HG02678 (cell line): ENCODE measurements at regions not wholly inside any gene's neighbourhood (a gene's known extent, or its start where the extent isn't known, plus 50 kb on each side); places are given as distances from the start of the nearest gene placed in this dataset.
"Not testable (repeated sequence)": the region's sequence is repeated elsewhere in the genome, so short reads cannot be mapped to it uniquely, and the experiment has no call there.

Source experiments
- ATAC-seq: cut with Tn5 transposase; IDR thresholded peaks from one replicate; pipeline ENCODE4 v1.9.1; 2021; ENCODE audit warnings: mild to moderate bottlenecking, moderate library complexity; ENCODE audit not compliant: unreplicated experiment

GRCh38 chr4:151519728-151520415 is 110.9 kb downstream of the FHIP1A start:
- no peak for ATAC-seq

GRCh38 chr4:151522866-151523519 is 114.0 kb downstream of the FHIP1A start:
- no peak for ATAC-seq

GRCh38 chr4:151524610-151525009 is 115.6 kb downstream of the FHIP1A start:
- ATAC-seq = no peak

- not testable (repeated sequence) for ATAC-seq
Observed at GRCh38 chr4:151526489-151526888, 117.5 kb downstream of the FHIP1A start.

- no peak for ATAC-seq
Observed at GRCh38 chr4:151527699-151528098, 118.7 kb downstream of the FHIP1A start.

- no peak for ATAC-seq
Observed at GRCh38 chr4:151529187-151529586, 120.2 kb downstream of the FHIP1A start.

- ATAC-seq = no peak
Observed at GRCh38 chr4:151530230-151530629, 121.3 kb downstream of the FHIP1A start.

GRCh38 chr4:151530783-151531182 is 121.8 kb downstream of the FHIP1A start:
- ATAC-seq = no peak

- no peak for ATAC-seq
Observed at GRCh38 chr4:151532001-151532708, 123.2 kb downstream of the FHIP1A start.

GRCh38 chr4:151534195-151534594 is 125.2 kb downstream of the FHIP1A start:
- no peak for ATAC-seq

GRCh38 chr4:151535366-151535765 is 126.4 kb downstream of the FHIP1A start:
- no peak for ATAC-seq

- no peak for ATAC-seq
Observed at GRCh38 chr4:151537687-151538086, 128.7 kb downstream of the FHIP1A start.

GRCh38 chr4:151538963-151539362 is 130.0 kb downstream of the FHIP1A start:
- ATAC-seq = no peak

GRCh38 chr4:151540728-151541388 is 131.9 kb downstream of the FHIP1A start:
- no peak for ATAC-seq

- no peak for ATAC-seq
Observed at GRCh38 chr4:151541389-151542071, 132.6 kb downstream of the FHIP1A start.

GRCh38 chr4:151548708-151549107 is 139.7 kb downstream of the FHIP1A start:
- ATAC-seq = no peak

- not testable (repeated sequence) for ATAC-seq
Observed at GRCh38 chr4:151549378-151549777, 140.4 kb downstream of the FHIP1A start.

- ATAC-seq = no peak
Observed at GRCh38 chr4:151553874-151554273, 144.9 kb downstream of the FHIP1A start.

GRCh38 chr4:151555151-151555945 is 146.4 kb downstream of the FHIP1A start:
- no peak for ATAC-seq

GRCh38 chr4:151558496-151559113 is 149.6 kb downstream of the FHIP1A start:
- ATAC-seq = no peak
